Fibroblast of skin of scalp (primary cell): ENCODE measurements at regions not wholly inside any gene's neighbourhood (a gene's known extent, or its start where the extent isn't known, plus 50 kb on each side); places are given as distances from the start of the nearest gene placed in this dataset.

Source experiments
- DNase-seq: peaks from one replicate; pipeline ENCODE4 v3.0.0-alpha.2; 2013

DNA sequence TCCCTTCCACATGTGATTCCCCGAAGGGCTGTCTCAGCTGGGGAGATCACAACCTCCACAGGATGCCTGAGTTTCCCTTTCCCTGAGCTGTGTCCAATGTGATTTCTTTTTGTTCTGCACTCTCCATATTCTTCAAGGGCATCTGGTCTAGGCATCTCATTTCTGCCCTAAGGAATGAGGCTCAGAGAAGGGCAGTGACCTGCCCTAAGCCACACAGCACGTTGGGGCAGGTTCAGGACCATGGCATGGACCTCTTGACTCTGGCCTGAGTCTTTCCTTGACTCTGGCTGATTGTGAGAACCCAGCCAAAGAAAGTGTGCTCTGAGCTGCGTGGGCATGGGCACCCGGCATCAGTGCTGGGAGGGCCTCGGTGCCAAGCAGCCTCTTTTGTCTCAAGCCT, 590.3 kb downstream of the PTPRU start:
- no peak for DNase-seq

- DNase-seq = no peak
Measured at GRCh38 chr1:29825941-29826415, 589.7 kb downstream of the PTPRU start.

DNA sequence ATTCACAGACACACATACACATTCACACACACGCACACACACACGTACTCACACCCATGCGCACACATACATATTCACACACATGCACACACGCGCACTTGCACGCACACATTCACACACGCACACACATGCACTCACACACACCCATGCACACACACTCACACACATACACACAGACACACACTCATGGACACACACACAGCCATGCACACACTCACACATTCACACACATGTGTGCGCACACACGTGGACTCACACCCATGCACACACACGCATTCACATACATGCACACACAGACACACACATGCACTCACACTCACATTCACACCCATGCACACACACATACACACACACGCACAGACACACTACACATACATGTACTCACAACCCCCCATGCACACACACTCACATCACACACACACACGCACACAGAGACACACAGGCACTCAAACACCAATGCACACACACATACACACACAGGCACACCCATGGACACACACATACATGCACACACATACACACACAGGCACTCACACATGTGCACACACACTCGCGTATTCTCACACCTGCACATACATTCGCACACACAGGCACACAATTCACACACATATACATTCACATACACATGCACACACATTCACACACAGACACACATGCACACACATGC, 589.1 kb downstream of the PTPRU start:
- DNase-seq = no peak

- no peak for DNase-seq
Measured at GRCh38 chr1:29824511-29825273, 588.4 kb downstream of the PTPRU start.

DNA sequence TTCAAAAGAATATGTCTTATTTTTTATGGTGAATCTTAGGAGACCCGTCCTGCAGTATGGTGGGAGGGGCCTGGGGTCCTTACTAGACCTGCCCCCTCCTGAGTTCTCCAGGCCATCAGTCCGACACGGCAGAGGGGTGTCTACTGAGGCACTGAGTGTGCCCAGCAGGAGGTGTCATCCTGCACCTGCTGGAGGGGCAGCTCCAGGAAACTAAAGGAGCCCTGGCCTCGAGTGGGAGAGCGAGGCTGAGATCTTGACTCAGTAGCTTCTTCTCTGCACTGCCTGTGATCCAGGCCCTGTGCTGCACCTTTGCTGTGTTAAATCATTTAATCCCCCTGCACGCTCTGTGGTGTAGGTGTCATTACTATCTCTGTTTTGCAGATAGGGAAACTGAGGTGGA, 587.7 kb downstream of the PTPRU start:
- DNase-seq = no peak

- DNase-seq = no peak
Measured at GRCh38 chr1:29823561-29823960, 587.2 kb downstream of the PTPRU start.

GRCh38 chr1:29821605-29822004, 585.3 kb downstream of the PTPRU start:
- no peak for DNase-seq

- DNase-seq = no peak
Measured at GRCh38 chr1:29820401-29820800, 584.1 kb downstream of the PTPRU start.

GRCh38 chr1:29812408-29813135, 576.2 kb downstream of the PTPRU start:
- DNase-seq = no peak

GRCh38 chr1:29811727-29812407, 575.5 kb downstream of the PTPRU start:
- no peak for DNase-seq

DNA sequence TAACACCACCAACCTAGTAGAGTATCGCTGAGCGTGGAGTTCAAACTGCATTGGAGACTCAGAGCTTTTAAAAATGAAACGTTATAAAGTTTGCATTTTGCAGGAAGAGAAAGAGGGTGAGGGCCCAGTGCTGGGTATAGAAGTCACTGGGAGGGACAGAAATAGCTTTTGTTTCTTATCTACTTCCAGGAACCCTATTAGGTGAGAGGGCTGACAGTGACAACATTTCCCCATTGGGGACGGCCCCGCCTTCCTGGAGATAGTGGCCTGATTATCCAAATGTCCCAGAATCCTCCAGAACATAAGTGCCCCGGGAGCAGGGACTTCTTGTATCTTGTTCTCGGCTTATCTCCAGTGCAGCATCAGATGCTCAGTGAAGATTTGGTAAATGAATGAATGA, 574.9 kb downstream of the PTPRU start:
- no peak for DNase-seq

DNA sequence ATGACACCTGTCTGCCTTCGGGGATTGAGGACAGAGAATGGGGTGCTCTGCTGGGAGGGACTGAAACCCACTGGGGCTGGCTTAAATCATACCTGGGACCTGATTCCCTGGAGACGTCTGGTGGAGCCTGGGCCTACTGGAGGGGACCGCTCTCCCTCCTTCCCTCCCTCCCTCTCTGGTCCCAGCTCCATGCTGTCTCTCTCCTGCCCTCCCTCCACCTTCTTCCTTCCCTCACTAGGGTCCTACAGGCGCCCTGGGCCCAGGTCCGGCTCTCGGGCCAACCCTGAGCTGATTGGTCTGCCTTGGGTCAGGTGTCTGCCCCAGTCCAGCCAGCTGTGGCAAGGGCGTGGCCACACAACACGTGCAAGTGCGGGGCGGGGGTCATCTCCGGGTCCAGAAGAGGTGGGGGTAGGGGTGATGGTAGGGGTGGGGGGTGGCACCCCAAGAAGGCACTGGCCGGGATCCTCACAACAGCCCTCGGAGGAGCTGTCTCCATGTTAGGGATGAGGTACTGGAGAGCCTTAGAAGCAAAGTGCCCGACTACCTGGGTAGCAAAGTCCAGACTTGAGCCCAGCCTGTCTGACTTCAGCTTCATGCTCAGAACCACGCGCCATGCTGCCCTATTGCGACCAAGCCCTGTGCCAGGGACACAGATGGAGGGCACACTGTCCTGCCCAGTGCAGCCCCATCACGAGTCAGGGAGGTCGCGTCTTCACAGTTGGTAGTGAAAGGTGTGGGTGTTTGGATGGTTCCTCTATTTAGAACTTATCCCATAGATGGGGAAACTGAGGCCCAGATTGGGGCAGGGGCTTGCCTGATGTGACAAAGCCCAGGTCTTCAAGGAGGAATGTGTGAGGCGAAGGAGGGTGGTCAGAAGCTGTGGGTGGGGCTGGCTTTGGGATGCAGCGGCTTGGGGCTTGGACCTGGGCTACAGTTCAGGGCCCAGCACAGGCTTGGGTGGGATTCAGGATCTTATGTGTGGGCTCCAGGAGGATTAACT, 574.1 kb downstream of the PTPRU start:
- no peak for DNase-seq

DNA sequence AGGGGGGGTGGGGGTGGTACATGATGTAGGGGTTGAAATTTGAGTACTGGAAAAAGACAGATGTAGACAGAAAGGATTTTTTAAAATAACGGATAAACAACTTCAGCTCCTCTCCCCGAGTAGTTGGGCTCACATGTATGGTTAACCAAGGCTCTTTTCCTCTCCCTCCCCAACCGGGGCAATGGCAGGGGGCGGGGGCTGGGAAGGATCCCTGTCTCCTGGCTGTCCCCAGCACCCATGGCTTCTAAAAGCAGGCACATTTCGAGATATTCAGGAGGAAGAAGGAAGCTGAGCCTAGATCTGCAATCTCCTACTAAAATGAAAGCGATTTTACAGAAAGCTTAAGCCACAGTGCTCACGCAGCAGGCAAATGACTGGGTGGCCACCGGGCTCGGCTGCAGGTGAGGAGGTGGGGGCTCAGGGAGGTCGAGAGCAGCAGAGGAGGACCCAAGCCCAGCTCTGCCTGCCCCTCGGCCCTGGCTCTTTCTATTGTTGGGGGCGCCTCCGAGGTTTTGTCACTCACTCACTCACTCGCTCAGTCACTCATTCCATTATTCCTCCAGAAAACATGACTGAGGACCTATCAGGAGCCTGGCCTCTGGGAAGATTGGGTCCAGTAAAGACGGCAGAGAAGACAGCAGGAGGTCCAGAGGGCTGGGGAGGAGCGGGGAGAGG, 573.3 kb downstream of the PTPRU start:
- DNase-seq = no peak

DNA sequence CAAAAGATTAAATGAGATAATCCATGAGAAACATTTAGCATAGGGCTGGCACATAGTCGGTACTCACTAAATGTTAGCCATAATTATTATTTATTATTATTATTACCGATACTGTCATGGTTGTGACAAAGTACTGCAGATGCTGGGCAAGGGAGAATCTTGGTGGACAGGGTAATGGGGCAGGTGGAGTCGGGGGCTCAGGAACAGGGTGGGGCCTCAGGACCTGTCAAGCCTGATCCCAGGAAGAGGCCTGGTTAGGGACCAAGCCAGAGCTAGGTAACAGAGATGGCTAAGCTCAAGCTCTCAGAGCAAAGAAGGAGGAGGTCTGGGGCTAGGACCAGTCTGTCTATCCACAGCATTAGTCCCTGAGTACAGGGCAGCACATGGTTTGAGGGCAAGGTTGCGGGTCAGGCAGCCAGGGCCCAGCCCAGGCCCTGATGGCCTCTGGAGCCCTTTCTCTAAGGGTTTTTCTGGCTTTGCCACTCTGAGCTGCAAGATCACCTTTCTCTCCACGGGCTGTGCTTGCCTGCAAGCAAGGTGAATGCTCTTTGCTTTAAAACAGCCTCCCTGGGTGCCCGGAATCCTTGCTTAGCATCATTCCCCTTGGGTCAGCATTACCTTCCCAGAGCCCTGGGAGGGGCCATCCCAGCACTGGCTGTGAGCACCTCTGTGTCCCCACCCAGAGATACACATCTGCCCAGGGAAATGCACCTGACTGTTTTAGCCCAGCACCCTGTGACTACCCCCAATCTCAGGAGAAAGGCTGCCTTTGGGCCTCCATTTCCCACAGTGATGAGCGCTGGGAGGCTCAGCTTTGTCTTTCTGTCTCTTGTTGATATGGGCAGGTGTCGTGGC, 572.0 kb downstream of the PTPRU start:
- DNase-seq = no peak

DNA sequence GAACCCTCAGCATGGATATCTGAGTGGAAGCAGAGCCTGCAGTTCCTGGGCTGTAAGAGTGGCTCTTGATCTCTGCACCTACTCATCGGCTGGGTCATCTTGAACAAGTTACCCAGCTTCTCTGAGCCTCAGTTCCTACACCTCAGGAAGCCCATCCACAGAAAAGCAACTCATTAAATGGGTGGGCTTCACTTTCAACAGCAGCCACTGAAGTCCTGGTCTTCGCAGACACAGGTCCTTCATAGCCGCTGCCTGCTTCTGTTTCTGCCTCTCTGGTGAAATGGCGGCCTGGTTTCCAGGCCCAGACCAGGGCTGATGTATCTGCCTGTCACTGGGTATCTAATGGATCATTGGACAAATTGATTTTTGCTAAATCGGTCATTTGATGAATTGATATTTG, 571.4 kb downstream of the PTPRU start:
- DNase-seq = no peak

- no peak for DNase-seq
Measured at GRCh38 chr1:29806646-29807319, 570.5 kb downstream of the PTPRU start.

- no peak for DNase-seq
Measured at GRCh38 chr1:29805896-29806160, 569.5 kb downstream of the PTPRU start.

DNA sequence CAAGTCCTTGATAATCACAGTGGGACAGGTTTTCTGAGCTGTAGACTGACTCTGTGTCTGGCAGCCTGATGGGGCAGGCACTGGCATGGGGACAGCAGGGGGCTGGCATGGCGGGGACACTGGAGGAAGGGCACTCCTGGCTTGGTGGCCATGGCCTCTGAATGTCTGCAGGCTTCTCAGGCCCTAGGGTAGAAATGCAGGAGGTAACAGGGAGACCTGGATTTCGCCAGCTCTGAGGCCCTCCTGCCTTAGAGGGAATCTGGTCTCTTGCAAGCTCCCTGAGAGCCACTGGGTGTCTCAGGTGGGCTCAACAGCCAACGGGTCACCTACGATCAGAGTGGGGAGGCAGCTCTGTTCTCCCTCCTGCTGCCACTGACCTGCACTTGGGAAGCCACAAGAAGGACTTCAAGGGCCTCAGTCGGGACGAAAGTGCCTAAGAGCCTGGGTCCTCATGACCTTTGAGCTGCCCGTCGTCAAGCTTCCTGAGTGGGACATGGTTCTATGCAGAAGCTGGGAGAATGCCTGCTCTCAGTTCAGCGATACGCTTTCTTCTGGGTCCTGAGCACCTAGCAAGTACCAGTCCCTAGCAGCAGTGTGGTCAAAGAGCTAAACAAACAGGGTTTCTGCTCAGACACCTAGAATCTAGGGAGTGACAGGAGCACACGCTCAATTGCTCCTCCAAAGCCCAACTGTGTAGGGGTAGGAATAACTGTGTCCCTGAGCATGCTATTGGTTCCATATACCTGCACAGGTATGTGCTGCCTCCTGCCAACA, 569.0 kb downstream of the PTPRU start:
- DNase-seq = no peak
